Tibial artery (tissue), 4 donors: ENCODE measurements at regions not wholly inside any gene's neighbourhood (a gene's known extent, or its start where the extent isn't known, plus 50 kb on each side); places are given as distances from the start of the nearest gene placed in this dataset.

Experiments used
- DNase-seq, 2 donors: peaks; one replicate each; pipeline ENCODE4 v3.0.0-alpha.2; 2019
- H3K27ac ChIP-seq, 2 donors: fragments of 200-600 bp; sonication (generic) in 1 of 2; 1 replicate in 1 of 2; 2 replicates in 1 of 2; pipeline ENCODE4 v1.5.1; 2018 to 2019; ENCODE audit warnings: mild to moderate bottlenecking in 1 of 2
- H3K27me3 ChIP-seq, 2 donors: fragments of 200-600 bp; sonication (generic) in 1 of 2; one replicate each; pipeline versions ENCODE4 v1.5.1 to v1.6.0; 2016 to 2019
- H3K36me3 ChIP-seq, 3 donors: fragments of 200-600 bp; sonication (generic) in 2 of 3; one replicate each; pipeline ENCODE4 v1.5.1; 2016 to 2019; ENCODE audit warnings: mild to moderate bottlenecking in 2 of 3
- H3K4me1 ChIP-seq, 4 donors: fragments of 200-600 bp; sonication (generic) in 2 of 4; 1 replicate in 3 of 4; 2 replicates in 1 of 4; pipeline ENCODE4 v1.5.1; 2016 to 2019
- H3K4me3 ChIP-seq, 2 donors: fragments of 200-600 bp; sonication (generic) in 1 of 2; 1 replicate in 1 of 2; 2 replicates in 1 of 2; pipeline ENCODE4 v1.5.1; 2018 to 2019; ENCODE audit warnings: mild to moderate bottlenecking in 2 of 2
- H3K9me3 ChIP-seq, 3 donors: fragments of 200-600 bp; sonication (generic) in 1 of 3; one replicate each; pipeline ENCODE4 v1.5.1; 2016 to 2019
- CTCF ChIP-seq, 2 experiments: fragments of 200-600 bp in 1 of 2; fragments of 450-650 bp in 1 of 2; IDR thresholded peaks; one replicate each; pipeline ENCODE4 v1.5.1; 2017 to 2019; ENCODE audit warnings: antibody characterized with exemption in 2 of 2, mild to moderate bottlenecking in 1 of 2, moderate library complexity in 1 of 2
- intact Hi-C: fragments of 100-400 bp; cut with DNase I; formaldehyde crosslinking; loops from one replicate; pipeline ENCODE4 v1.15.0; 2023; ENCODE audit warnings: low total_unique reads

- TF ChIP-seq CTCF (IDR thresholded peaks at IDR 0.05): no peak
- DNase-seq: no peak
- peak overlapping the region in 1 of 2 donors; percentile 8 for H3K27ac ChIP-seq
- peaks cover 0 to 30% (median 16%) of the 10 kb centered on the region in 4 donors for H3K4me1 ChIP-seq
- intact Hi-C loops: no loop called here
- no peak overlapping the region for H3K4me3 ChIP-seq
- H3K27me3 ChIP-seq: no peaks in the 10 kb centered on the region
- H3K36me3 ChIP-seq: no peaks in the 10 kb centered on the region
- H3K9me3 ChIP-seq: no peaks in the 10 kb centered on the region
These were observed 213.5 kb upstream of the APCDD1 start for GRCh38 chr18:10240973-10241372.

- no peak for DNase-seq
- no peak for TF ChIP-seq CTCF (IDR thresholded peaks at IDR 0.05)
- Histone ChIP-seq H3K27me3 (no peaks in the 10 kb centered on the region), H3K27ac (peak overlapping the region in 1 of 2 donors; percentile 8), H3K4me3 (no peak overlapping the region), H3K9me3 (no peaks in the 10 kb centered on the region), H3K4me1 (peaks cover 0 to 30% (median 16%) of the 10 kb centered on the region in 4 donors), H3K36me3 (no peaks in the 10 kb centered on the region)
- intact Hi-C loops: no loop called here
These were observed 212.9 kb upstream of the APCDD1 start for GRCh38 chr18:10241579-10241978.

- Histone ChIP-seq H3K9me3 (no peaks in the 10 kb centered on the region), H3K4me3 (no peak overlapping the region), H3K36me3 (no peaks in the 10 kb centered on the region), H3K27ac (no peak overlapping the region), H3K4me1 (peaks cover 0 to 30% (median 16%) of the 10 kb centered on the region in 4 donors), H3K27me3 (no peaks in the 10 kb centered on the region)
- DNase-seq: no peak
- no peak for TF ChIP-seq CTCF (IDR thresholded peaks at IDR 0.05)
- intact Hi-C loops: no loop called here
These were observed 211.3 kb upstream of the APCDD1 start for GRCh38 chr18:10242936-10243680.

- Histone ChIP-seq H3K36me3 (no peaks in the 10 kb centered on the region), H3K27ac (no peak overlapping the region), H3K4me3 (no peak overlapping the region), H3K4me1 (peaks cover 0 to 23% (median 12%) of the 10 kb centered on the region in 4 donors), H3K27me3 (no peaks in the 10 kb centered on the region), H3K9me3 (no peaks in the 10 kb centered on the region)
- no peak for TF ChIP-seq CTCF (IDR thresholded peaks at IDR 0.05)
- intact Hi-C loops: no loop called here
- DNase-seq: no peak
These were observed 210.1 kb upstream of the APCDD1 start for GRCh38 chr18:10244341-10244740.

- DNase-seq: no peak
- H3K4me1 ChIP-seq: peaks cover 0 to 15% (median 10%) of the 10 kb centered on the region in 4 donors
- no peaks in the 10 kb centered on the region for H3K27me3 ChIP-seq
- H3K27ac ChIP-seq: no peak overlapping the region
- H3K9me3 ChIP-seq: no peaks in the 10 kb centered on the region
- intact Hi-C loops: no loop called here
- no peak for TF ChIP-seq CTCF (IDR thresholded peaks at IDR 0.05)
- no peak overlapping the region for H3K4me3 ChIP-seq
- no peaks in the 10 kb centered on the region for H3K36me3 ChIP-seq
These were observed 209.2 kb upstream of the APCDD1 start for GRCh38 chr18:10245031-10245845.
